ENCODE measurements at regions not wholly inside any gene's neighbourhood (a gene's known extent, or its start where the extent isn't known, plus 50 kb on each side); places are given as distances from the start of the nearest gene placed in this dataset.

- peaks cover 2% of the 10 kb centered on the region for H3K36me3 Mint-ChIP-seq (ENCODE audit: low read depth, unreplicated experiment)
- H3K4me1 ChIP-seq (ENCODE audit: insufficient read depth, low read length), result peaks cover 41% of the 10 kb centered on the region
- no peak overlapping the region for H3K4me3 Mint-ChIP-seq (ENCODE audit: unreplicated experiment)
- H3K27me3 Mint-ChIP-seq (ENCODE audit: low read depth, unreplicated experiment), result no peaks in the 10 kb centered on the region
- H3K9ac ChIP-seq (ENCODE audit: low read length), result peak overlapping the region; percentile 40
- no peaks in the 10 kb centered on the region for H3K36me3 ChIP-seq (ENCODE audit: insufficient read depth, low read length)
- DNase-seq (ENCODE audit: low read depth) (peak; percentile 95), FAIRE-seq (no peak)
- TF ChIP-seq CTCF (IDR thresholded peaks at IDR 0.05; ENCODE audit: insufficient read depth, low read depth, low read length) (no peak), EZH2 (IDR thresholded peaks at IDR 0.05; ENCODE audit: insufficient read depth, low read length) (no peak)
- H3K79me2 ChIP-seq (ENCODE audit: insufficient read depth, low read length), result no peaks in the 10 kb centered on the region
- no peak overlapping the region for H3K4me3 ChIP-seq (ENCODE audit: insufficient read depth, low read depth, low read length)
- H2AFZ ChIP-seq (ENCODE audit: low read depth, low read length), result no peak overlapping the region
- H3K4me1 Mint-ChIP-seq (ENCODE audit: low read depth, unreplicated experiment), result peaks cover 27% of the 10 kb centered on the region
- H3K9me3 Mint-ChIP-seq (ENCODE audit: unreplicated experiment), result no peaks in the 10 kb centered on the region
- peak overlapping the region; percentile 51 for H3K4me2 ChIP-seq (ENCODE audit: low read length)
- no peaks in the 10 kb centered on the region for H4K20me1 ChIP-seq (ENCODE audit: insufficient read depth, low read length)
- H3K9me3 ChIP-seq (ENCODE audit: insufficient read depth, low read depth, low read length), result no peaks in the 10 kb centered on the region
- H3K27ac ChIP-seq (ENCODE audit: low read depth, low read length), result peak overlapping the region; percentile 47
- peak overlapping the region; percentile 58 for H3K27ac Mint-ChIP-seq (ENCODE audit: unreplicated experiment)
- H3K27me3 ChIP-seq (ENCODE audit: insufficient read depth, low read length), result no peaks in the 10 kb centered on the region
Measured at GRCh38 chr1:226816576-226816975, 53.8 kb upstream of the PSEN2 start.

DNA sequence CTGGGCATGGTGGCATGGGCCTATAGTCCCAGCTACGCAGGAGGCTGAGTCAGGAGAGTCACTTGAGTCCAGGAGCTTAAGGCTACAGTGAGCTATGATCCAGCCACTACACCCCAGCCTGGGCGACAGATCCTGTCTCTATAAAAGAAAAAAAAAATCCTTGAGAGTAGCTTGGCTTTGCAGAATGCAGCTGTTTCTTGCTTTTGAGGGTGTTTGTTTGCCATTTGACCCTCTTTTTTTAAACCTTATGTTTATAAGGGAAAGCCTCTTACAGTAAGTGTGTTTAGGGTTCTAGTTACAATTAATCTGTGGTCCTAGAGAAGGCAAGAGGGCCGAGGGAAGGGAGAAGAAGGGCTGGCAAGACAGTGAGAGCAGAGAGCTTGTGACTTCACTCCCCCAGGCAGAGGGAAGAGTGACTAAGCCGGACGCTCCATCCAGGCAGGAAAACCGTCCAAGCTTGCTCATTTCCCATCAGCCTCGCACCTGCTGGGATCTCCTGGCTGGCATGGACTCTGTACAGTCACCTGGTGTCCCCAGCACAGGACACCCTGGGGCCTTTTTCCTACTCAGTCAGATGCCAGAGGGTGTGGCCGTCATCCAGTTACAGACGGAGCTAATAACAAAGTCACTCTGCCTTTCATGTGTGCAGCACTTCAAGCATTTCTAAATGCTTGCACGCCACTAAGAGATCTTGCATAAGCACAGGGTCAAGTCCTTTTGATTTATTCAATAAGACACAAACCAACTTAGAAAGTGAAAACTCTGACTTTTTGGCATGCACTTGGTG is 55.5 kb upstream of the PSEN2 start:
- Histone ChIP-seq H3K9me3 (ENCODE audit: insufficient read depth, low read depth, low read length) (no peaks in the 10 kb centered on the region), H3K4me2 (ENCODE audit: low read length) (peak overlapping the region; percentile 51), H3K27ac (ENCODE audit: low read depth, low read length) (peak overlapping the region; percentile 73), H3K9ac (ENCODE audit: low read length) (peak overlapping the region; percentile 69), H3K79me2 (ENCODE audit: insufficient read depth, low read length) (no peaks in the 10 kb centered on the region), H2AFZ (ENCODE audit: low read depth, low read length) (peak overlapping the region; percentile 39), H3K4me3 (ENCODE audit: insufficient read depth, low read depth, low read length) (no peak overlapping the region), H3K4me1 (ENCODE audit: insufficient read depth, low read length) (peaks cover 40% of the 10 kb centered on the region), H3K36me3 (ENCODE audit: insufficient read depth, low read length) (no peaks in the 10 kb centered on the region), H4K20me1 (ENCODE audit: insufficient read depth, low read length) (no peaks in the 10 kb centered on the region), H3K27me3 (ENCODE audit: insufficient read depth, low read length) (no peaks in the 10 kb centered on the region)
- Mint-ChIP-seq H3K27me3 (ENCODE audit: low read depth, unreplicated experiment) (no peaks in the 10 kb centered on the region), H3K27ac (ENCODE audit: unreplicated experiment) (peak overlapping the region; percentile 92), H3K4me1 (ENCODE audit: low read depth, unreplicated experiment) (peaks cover 28% of the 10 kb centered on the region), H3K36me3 (ENCODE audit: low read depth, unreplicated experiment) (peaks cover 1% of the 10 kb centered on the region), H3K4me3 (ENCODE audit: unreplicated experiment) (no peak overlapping the region), H3K9me3 (ENCODE audit: unreplicated experiment) (no peaks in the 10 kb centered on the region)
- TF ChIP-seq EZH2 (IDR thresholded peaks at IDR 0.05; ENCODE audit: insufficient read depth, low read length) (no peak), CTCF (IDR thresholded peaks at IDR 0.05; ENCODE audit: insufficient read depth, low read depth, low read length) (no peak)
- FAIRE-seq (peak; percentile 26), DNase-seq (ENCODE audit: low read depth) (peak; percentile 81)
